ENCODE measurements at regions not wholly inside any gene's neighbourhood (a gene's known extent, or its start where the extent isn't known, plus 50 kb on each side); places are given as distances from the start of the nearest gene placed in this dataset.

DNA sequence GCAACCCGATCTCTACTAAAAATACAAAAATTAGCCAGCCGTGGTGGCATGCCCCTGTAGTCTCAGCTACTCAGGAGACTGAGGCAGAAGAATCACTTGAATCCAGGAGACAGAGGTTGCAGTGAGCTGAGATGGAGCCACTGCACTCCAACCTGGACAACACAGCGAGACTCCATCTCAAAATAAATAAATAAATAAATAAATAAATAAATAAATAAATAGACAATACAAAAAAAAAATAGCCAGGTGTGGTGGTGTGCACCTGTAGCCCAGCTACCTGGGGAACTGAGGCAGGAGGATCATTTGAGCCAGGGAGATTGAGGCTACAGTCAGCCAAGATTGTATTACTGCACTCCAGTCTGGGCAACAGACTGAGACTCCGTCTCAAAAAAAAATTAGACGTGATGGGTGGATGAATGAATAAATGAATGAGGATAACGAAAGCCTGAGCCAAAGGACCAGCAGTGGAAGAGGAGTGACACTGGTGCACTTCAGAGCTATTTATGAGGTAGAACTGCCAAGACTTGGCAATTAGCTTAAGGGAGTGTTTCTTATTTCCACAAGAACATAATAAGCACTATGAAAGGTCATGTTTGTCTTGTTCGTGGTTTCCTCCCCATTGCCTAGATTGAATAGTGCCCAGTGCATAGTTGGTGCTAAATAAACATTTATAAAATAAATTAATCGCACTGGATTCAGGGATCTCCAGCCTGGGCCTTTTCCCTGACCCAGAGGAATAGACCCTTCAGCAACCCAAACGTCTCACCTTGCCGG lies 232.2 kb downstream of the IDS start:
- no peaks in the 10 kb centered on the region for H3K27me3 ChIP-seq
- H4K20me1 ChIP-seq (ENCODE audit: low read depth): no peaks in the 10 kb centered on the region
- H3K79me2 ChIP-seq (ENCODE audit: low read depth): no peaks in the 10 kb centered on the region
- TF ChIP-seq EZH2 (IDR thresholded peaks at IDR 0.05) (no peak), EZH2phosphoT487 (IDR thresholded peaks at IDR 0.05) (no peak)
- no peak overlapping the region for H3K27ac ChIP-seq
- no peaks in the 10 kb centered on the region for H3K36me3 Mint-ChIP-seq
- no peaks in the 10 kb centered on the region for H3K36me3 ChIP-seq
- no peak overlapping the region for H3K4me3 ChIP-seq
- no peaks in the 10 kb centered on the region for H3K9me3 ChIP-seq (ENCODE audit: low read depth)
- H3K4me2 ChIP-seq: no peak overlapping the region
- no peak overlapping the region for H3K4me3 Mint-ChIP-seq
- H3K27me3 Mint-ChIP-seq (ENCODE audit: insufficient read depth, low read depth): no peaks in the 10 kb centered on the region
- no peaks in the 10 kb centered on the region for H3F3A ChIP-seq (ENCODE audit: low read depth)
- DNase-seq (ENCODE audit: low spot score): no peak
- no peak overlapping the region for H3K27ac Mint-ChIP-seq
- no peaks in the 10 kb centered on the region for H3K4me1 Mint-ChIP-seq
- no peaks in the 10 kb centered on the region for H3K4me1 ChIP-seq
- no peak overlapping the region for H2AFZ ChIP-seq (replicated peaks)
- no peak overlapping the region for H3K9ac ChIP-seq
- no peaks in the 10 kb centered on the region for H3K9me3 Mint-ChIP-seq

DNA sequence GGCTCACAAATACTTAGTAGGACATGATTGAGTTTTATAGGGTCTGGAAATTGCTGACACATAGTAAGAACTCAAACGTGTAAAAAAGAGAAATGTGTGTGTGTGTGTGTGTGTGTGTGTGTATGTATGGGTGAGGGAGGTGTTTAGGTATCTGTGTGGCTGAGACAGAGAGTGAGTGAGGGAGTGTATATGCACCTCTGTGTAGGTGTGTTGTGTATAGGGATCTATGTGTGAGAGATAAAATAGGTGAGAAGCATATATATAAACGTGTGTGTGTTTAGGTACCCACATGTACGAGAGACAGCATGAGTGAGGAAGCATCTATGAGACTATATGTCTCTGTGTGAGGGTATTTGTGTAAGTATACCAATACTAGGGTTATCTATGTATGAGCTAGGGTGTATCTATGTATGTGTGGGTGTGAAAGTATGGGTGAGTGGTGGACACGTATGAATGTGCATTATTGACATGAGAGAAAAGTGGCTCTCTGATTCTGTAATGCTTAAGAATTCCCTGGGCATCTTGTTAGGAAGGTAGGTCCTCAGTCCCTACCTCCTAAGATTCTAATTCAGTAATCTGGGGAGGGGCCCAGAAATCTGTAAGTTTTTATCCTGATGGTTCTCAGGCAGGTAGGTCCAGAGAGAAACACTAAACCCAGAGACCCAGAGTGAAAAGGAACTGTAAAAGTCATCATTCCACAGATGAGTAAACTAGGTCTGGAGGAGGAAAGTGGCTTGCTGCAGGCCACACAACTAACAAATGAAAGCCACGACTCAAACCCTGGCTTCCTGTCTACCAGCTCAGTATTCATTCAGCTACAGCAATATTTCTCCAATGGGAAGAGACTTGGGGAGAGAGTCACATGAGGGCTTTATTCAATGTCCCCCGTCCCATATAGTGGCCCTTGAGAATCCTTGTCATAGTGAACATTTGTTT lies 237.0 kb downstream of the IDS start:
- Histone ChIP-seq H3K4me2 (no peak overlapping the region), H4K20me1 (ENCODE audit: low read depth) (no peaks in the 10 kb centered on the region), H3K9ac (no peak overlapping the region), H3K27ac (no peak overlapping the region), H3K36me3 (no peaks in the 10 kb centered on the region), H3K27me3 (no peaks in the 10 kb centered on the region), H3F3A (ENCODE audit: low read depth) (no peaks in the 10 kb centered on the region), H2AFZ (replicated peaks) (no peak overlapping the region), H3K9me3 (ENCODE audit: low read depth) (no peaks in the 10 kb centered on the region), H3K4me1 (no peaks in the 10 kb centered on the region), H3K4me3 (no peak overlapping the region), H3K79me2 (ENCODE audit: low read depth) (no peaks in the 10 kb centered on the region)
- Mint-ChIP-seq H3K27me3 (ENCODE audit: insufficient read depth, low read depth) (no peaks in the 10 kb centered on the region), H3K4me3 (no peak overlapping the region), H3K4me1 (no peaks in the 10 kb centered on the region), H3K36me3 (no peaks in the 10 kb centered on the region), H3K9me3 (peaks cover 11% of the 10 kb centered on the region), H3K27ac (no peak overlapping the region)
- TF ChIP-seq EZH2phosphoT487 (IDR thresholded peaks at IDR 0.05) (no peak), CTCF (IDR thresholded peaks at IDR 0.05) (no peak), EZH2 (IDR thresholded peaks at IDR 0.05) (no peak)
- no peak for DNase-seq (ENCODE audit: low spot score)

- Histone ChIP-seq H3K9ac (no peak overlapping the region), H3F3A (ENCODE audit: low read depth) (no peaks in the 10 kb centered on the region), H3K4me1 (no peaks in the 10 kb centered on the region), H3K27me3 (no peaks in the 10 kb centered on the region), H3K79me2 (ENCODE audit: low read depth) (no peaks in the 10 kb centered on the region), H3K9me3 (ENCODE audit: low read depth) (no peaks in the 10 kb centered on the region), H2AFZ (replicated peaks) (no peak overlapping the region), H3K4me3 (no peak overlapping the region), H3K27ac (no peak overlapping the region), H4K20me1 (ENCODE audit: low read depth) (no peaks in the 10 kb centered on the region), H3K4me2 (no peak overlapping the region), H3K36me3 (no peaks in the 10 kb centered on the region)
- no peak overlapping the region for H3K27ac Mint-ChIP-seq
- DNase-seq (ENCODE audit: low spot score): no peak
- peaks cover 2% of the 10 kb centered on the region for H3K27me3 Mint-ChIP-seq (ENCODE audit: insufficient read depth, low read depth)
- H3K4me1 Mint-ChIP-seq: no peaks in the 10 kb centered on the region
- TF ChIP-seq CTCF (IDR thresholded peaks at IDR 0.05): no peak
- H3K9me3 Mint-ChIP-seq: peaks cover 9% of the 10 kb centered on the region
- no peaks in the 10 kb centered on the region for H3K36me3 Mint-ChIP-seq
- no peak overlapping the region for H3K4me3 Mint-ChIP-seq
These were observed 243.0 kb downstream of the IDS start for GRCh38 chrX:149262086-149262485.

Data from neural progenitor cell (in vitro differentiated cells).